ENCODE measurements at regions not wholly inside any gene's neighbourhood (a gene's known extent, or its start where the extent isn't known, plus 50 kb on each side); places are given as distances from the start of the nearest gene placed in this dataset.

- no peak for TF ChIP-seq CTCF (IDR thresholded peaks at IDR 0.05; ENCODE audit: borderline replicate concordance)
- no peak for DNase-seq
- no peak overlapping the region for H3K4me3 ChIP-seq
- no peak overlapping the region for H3K27ac ChIP-seq (replicated peaks)
- H3K36me3 ChIP-seq = no peaks in the 10 kb centered on the region
- no peaks in the 10 kb centered on the region for H3K4me1 ChIP-seq
- H3K9me3 ChIP-seq (replicated peaks) = no peaks in the 10 kb centered on the region
- no peaks in the 10 kb centered on the region for H3K27me3 ChIP-seq (ENCODE audit: low read depth)
- intact Hi-C loops (cut with micrococcal nuclease) = no loop called here
These were observed 1033.5 kb upstream of the SLC10A2 start for GRCh38 chr13:104099750-104100149.

- DNase-seq = no peak
- Histone ChIP-seq H3K36me3 (no peaks in the 10 kb centered on the region), H3K27ac (replicated peaks) (no peak overlapping the region), H3K27me3 (ENCODE audit: low read depth) (no peaks in the 10 kb centered on the region), H3K9me3 (replicated peaks) (no peaks in the 10 kb centered on the region), H3K4me3 (no peak overlapping the region), H3K4me1 (no peaks in the 10 kb centered on the region)
- intact Hi-C loops (cut with micrococcal nuclease) = no loop called here
- TF ChIP-seq CTCF (IDR thresholded peaks at IDR 0.05; ENCODE audit: borderline replicate concordance) = no peak
These were observed 1032.2 kb upstream of the SLC10A2 start for GRCh38 chr13:104098421-104098820.

- no peaks in the 10 kb centered on the region for H3K4me1 ChIP-seq
- H3K27ac ChIP-seq (replicated peaks) = no peak overlapping the region
- H3K4me3 ChIP-seq = no peak overlapping the region
- TF ChIP-seq CTCF (IDR thresholded peaks at IDR 0.05; ENCODE audit: borderline replicate concordance) = no peak
- H3K27me3 ChIP-seq (ENCODE audit: low read depth) = no peaks in the 10 kb centered on the region
- H3K36me3 ChIP-seq = no peaks in the 10 kb centered on the region
- no peak for DNase-seq
- peaks cover 14% of the 10 kb centered on the region for H3K9me3 ChIP-seq (replicated peaks)
- intact Hi-C loops (cut with micrococcal nuclease) = no loop called here
These were observed 1020.5 kb upstream of the SLC10A2 start for GRCh38 chr13:104086759-104087158.

GRCh38 chr13:104086210-104086609, 1020.0 kb upstream of the SLC10A2 start:
- intact Hi-C loops (cut with micrococcal nuclease) = no loop called here
- no peaks in the 10 kb centered on the region for H3K36me3 ChIP-seq
- DNase-seq = no peak
- no peaks in the 10 kb centered on the region for H3K4me1 ChIP-seq
- no peak overlapping the region for H3K4me3 ChIP-seq
- peaks cover 14% of the 10 kb centered on the region for H3K9me3 ChIP-seq (replicated peaks)
- no peak overlapping the region for H3K27ac ChIP-seq (replicated peaks)
- H3K27me3 ChIP-seq (ENCODE audit: low read depth) = no peaks in the 10 kb centered on the region
- no peak for TF ChIP-seq CTCF (IDR thresholded peaks at IDR 0.05; ENCODE audit: borderline replicate concordance)

- no peak for TF ChIP-seq CTCF (IDR thresholded peaks at IDR 0.05; ENCODE audit: borderline replicate concordance)
- Histone ChIP-seq H3K4me3 (no peak overlapping the region), H3K36me3 (no peaks in the 10 kb centered on the region), H3K9me3 (replicated peaks) (peaks cover 14% of the 10 kb centered on the region), H3K27ac (replicated peaks) (no peak overlapping the region), H3K4me1 (no peaks in the 10 kb centered on the region), H3K27me3 (ENCODE audit: low read depth) (no peaks in the 10 kb centered on the region)
- DNase-seq = no peak
- intact Hi-C loops (cut with micrococcal nuclease) = no loop called here
These were observed 1019.4 kb upstream of the SLC10A2 start for GRCh38 chr13:104085611-104086010.

- no peak for DNase-seq
- Histone ChIP-seq H3K4me1 (no peaks in the 10 kb centered on the region), H3K9me3 (replicated peaks) (peaks cover 11% of the 10 kb centered on the region), H3K36me3 (no peaks in the 10 kb centered on the region), H3K4me3 (no peak overlapping the region), H3K27ac (replicated peaks) (no peak overlapping the region), H3K27me3 (ENCODE audit: low read depth) (no peaks in the 10 kb centered on the region)
- no peak for TF ChIP-seq CTCF (IDR thresholded peaks at IDR 0.05; ENCODE audit: borderline replicate concordance)
- intact Hi-C loops (cut with micrococcal nuclease) = no loop called here
These were observed 1008.1 kb upstream of the SLC10A2 start for GRCh38 chr13:104074326-104074725.
